Right lung (tissue), 2 donors: ENCODE measurements at regions not wholly inside any gene's neighbourhood (a gene's known extent, or its start where the extent isn't known, plus 50 kb on each side); places are given as distances from the start of the nearest gene placed in this dataset.
"Not testable (repeated sequence)": the region's sequence is repeated elsewhere in the genome, so short reads cannot be mapped to it uniquely, and the experiment has no call there.

Experiments used
- DNase-seq, 2 donors: peaks; one replicate each; pipeline ENCODE4 v3.0.0-alpha.2; 2013

GRCh38 chr11:110874437-110875030 is 162.3 kb upstream of the ARHGAP20 start:
- DNase-seq = no peak

- DNase-seq = no peak
Observed at GRCh38 chr11:110873975-110874374, 161.7 kb upstream of the ARHGAP20 start.

- no peak for DNase-seq
Observed at GRCh38 chr11:110870816-110871522, 158.7 kb upstream of the ARHGAP20 start.

GRCh38 chr11:110867951-110868350 is 155.7 kb upstream of the ARHGAP20 start:
- no peak for DNase-seq

- DNase-seq = no peak
Observed at GRCh38 chr11:110866081-110866480, 153.8 kb upstream of the ARHGAP20 start.

- no peak for DNase-seq
Observed at GRCh38 chr11:110862407-110862806, 150.2 kb upstream of the ARHGAP20 start.

GRCh38 chr11:110860461-110860860 is 148.2 kb upstream of the ARHGAP20 start:
- DNase-seq = no peak

- no peak for DNase-seq
Observed at GRCh38 chr11:110859998-110860397, 147.8 kb upstream of the ARHGAP20 start.

GRCh38 chr11:110859240-110859840 is 147.1 kb upstream of the ARHGAP20 start:
- no peak for DNase-seq

GRCh38 chr11:110858547-110858921 is 146.3 kb upstream of the ARHGAP20 start:
- no peak for DNase-seq

GRCh38 chr11:110857892-110858546 is 145.8 kb upstream of the ARHGAP20 start:
- DNase-seq = peak in 1 of 2 donors; percentile 31

GRCh38 chr11:110856996-110857812 is 145.0 kb upstream of the ARHGAP20 start:
- peak in 1 of 2 donors; percentile 7 for DNase-seq

GRCh38 chr11:110856340-110856739 is 144.1 kb upstream of the ARHGAP20 start:
- DNase-seq = no peak

GRCh38 chr11:110855191-110855590 is 143.0 kb upstream of the ARHGAP20 start:
- peak; percentile 43 to 45 for DNase-seq

GRCh38 chr11:110852921-110853490 is 140.8 kb upstream of the ARHGAP20 start:
- DNase-seq = no peak

- DNase-seq = no peak
Observed at GRCh38 chr11:110850846-110851245, 138.6 kb upstream of the ARHGAP20 start.

GRCh38 chr11:110843053-110843452 is 130.8 kb upstream of the ARHGAP20 start:
- not testable (repeated sequence) for DNase-seq

GRCh38 chr11:110838808-110839207 is 126.6 kb upstream of the ARHGAP20 start:
- DNase-seq = no peak

GRCh38 chr11:110837603-110838002 is 125.4 kb upstream of the ARHGAP20 start:
- DNase-seq = peak in 1 of 2 donors; percentile 8

GRCh38 chr11:110835106-110835505 is 122.9 kb upstream of the ARHGAP20 start:
- no peak for DNase-seq

- no peak for DNase-seq
Observed at GRCh38 chr11:110833033-110833484, 120.8 kb upstream of the ARHGAP20 start.
